ENCODE measurements at regions not wholly inside any gene's neighbourhood (a gene's known extent, or its start where the extent isn't known, plus 50 kb on each side); places are given as distances from the start of the nearest gene placed in this dataset.

DNA sequence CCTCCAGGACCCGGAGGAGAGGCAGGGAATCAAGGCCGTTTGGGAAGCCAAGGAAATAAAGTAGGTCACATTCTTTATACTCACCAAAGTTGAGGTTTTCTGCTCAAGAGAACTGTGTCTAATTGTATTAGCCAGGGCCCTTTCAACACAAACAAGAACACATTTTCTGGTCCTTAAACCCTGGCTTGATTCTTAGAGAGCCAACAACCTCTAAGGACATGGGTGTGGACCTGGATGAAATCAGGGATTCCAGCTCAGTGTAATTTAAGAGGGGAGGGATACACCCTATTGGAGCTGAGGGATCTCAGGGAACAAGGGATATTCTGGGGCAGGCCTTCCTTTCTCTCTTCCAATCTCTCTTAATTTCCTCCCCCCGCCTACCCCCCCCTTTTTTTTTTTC lies 104.8 kb downstream of the COL6A6 start:
- H3K27ac Mint-ChIP-seq = no peak overlapping the region
- H3K4me1 Mint-ChIP-seq = no peaks in the 10 kb centered on the region
- ChIA-PET CTCF (no interaction called here), POLR2A (no interaction called here)
- H3K36me3 Mint-ChIP-seq (ENCODE audit: low read depth) = no peaks in the 10 kb centered on the region
- peaks cover 5% of the 10 kb centered on the region for H3K27me3 Mint-ChIP-seq
- no peak overlapping the region for H3K4me3 Mint-ChIP-seq
- no peak for DNase-seq
- no peaks in the 10 kb centered on the region for H3K9me3 Mint-ChIP-seq

DNA sequence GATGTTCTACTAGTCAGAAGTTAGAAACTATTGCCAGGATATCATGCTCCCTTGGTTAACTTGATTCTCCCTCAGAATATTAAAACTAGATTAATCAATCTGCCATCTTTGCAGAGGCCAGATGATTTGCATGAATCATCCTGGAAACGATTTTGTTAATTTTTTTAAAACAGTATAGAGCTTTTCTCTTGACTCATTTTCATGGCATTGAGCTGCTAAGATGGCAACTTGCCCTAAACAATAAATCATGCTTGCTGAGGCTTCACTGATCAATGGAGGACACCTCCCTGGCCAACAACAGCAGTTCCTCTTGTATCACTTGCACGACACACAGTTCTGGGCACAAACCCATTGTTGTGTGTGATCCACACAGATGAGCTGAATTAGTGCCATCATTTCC lies 109.1 kb downstream of the COL6A6 start:
- no peak overlapping the region for H3K27ac Mint-ChIP-seq
- H3K9me3 Mint-ChIP-seq = no peaks in the 10 kb centered on the region
- peaks cover 5% of the 10 kb centered on the region for H3K27me3 Mint-ChIP-seq
- H3K4me1 Mint-ChIP-seq = no peaks in the 10 kb centered on the region
- ChIA-PET POLR2A (no interaction called here), CTCF (no interaction called here)
- no peak for DNase-seq
- no peak overlapping the region for H3K4me3 Mint-ChIP-seq
- H3K36me3 Mint-ChIP-seq (ENCODE audit: low read depth) = no peaks in the 10 kb centered on the region

DNA sequence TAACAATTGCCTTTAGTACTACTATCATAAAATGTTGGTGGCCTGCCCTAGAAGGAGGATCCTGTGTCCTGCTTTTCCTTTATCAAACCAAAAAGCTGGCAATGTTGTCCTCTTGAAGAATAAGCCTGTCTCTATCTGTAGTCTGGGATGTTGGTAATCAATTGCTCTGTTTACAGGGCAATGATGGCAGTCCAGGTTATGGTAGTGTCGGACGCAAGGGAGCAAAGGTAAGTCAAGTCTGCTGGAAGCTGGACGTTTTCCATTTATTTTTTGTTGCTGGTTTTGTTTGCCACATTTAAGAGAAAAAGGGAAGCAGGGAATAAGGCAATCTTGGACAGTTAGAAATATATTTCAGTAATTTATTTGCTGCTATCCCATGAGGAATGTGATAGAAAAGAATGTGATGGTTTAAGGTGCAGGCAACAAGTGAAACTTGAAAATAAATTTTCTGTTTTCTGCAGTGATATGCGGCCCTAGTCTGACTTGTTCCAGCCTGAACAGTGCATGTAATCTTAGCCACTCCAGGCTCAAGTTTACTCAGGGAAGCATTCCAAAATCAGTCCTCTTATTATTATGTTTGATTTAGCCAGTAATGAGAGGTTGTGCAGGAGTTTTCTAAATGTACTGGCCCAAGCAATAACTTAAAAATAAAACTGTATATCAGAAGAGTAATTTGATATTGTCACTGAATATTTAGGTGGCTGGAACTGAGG lies 110.3 kb downstream of the COL6A6 start:
- no peak overlapping the region for H3K4me3 Mint-ChIP-seq
- no peaks in the 10 kb centered on the region for H3K36me3 Mint-ChIP-seq (ENCODE audit: low read depth)

DNA sequence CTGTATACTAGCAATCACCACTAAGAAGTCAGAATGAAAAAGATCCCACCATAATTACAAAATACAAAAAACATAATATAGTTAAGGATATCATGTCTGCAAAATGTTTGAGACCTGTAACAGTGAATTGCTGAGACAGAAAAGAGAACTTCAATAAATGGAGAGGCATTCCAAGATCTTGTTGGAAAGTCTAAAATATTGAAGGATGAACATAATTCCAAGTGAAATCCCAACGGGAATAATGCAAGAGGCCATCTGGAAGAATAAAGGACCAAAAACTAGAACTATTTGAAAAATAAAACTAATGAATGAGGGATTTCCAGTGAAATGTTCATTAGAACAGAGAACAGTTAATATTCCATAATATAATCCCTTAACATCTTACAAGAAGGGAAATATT lies 110.9 kb downstream of the COL6A6 start:
- H3K4me3 Mint-ChIP-seq = no peak overlapping the region
- H3K4me1 Mint-ChIP-seq = no peaks in the 10 kb centered on the region
- CTCF ChIA-PET = no interaction called here
- no peak for DNase-seq
- H3K36me3 Mint-ChIP-seq (ENCODE audit: low read depth) = no peaks in the 10 kb centered on the region
- no peaks in the 10 kb centered on the region for H3K9me3 Mint-ChIP-seq
- no peak overlapping the region for H3K27ac Mint-ChIP-seq
- peaks cover 5% of the 10 kb centered on the region for H3K27me3 Mint-ChIP-seq
- POLR2A ChIA-PET = no interaction called here

More for the DNA sequence above, 110.3 kb downstream of the COL6A6 start:
- DNase-seq = no peak
- Mint-ChIP-seq H3K27me3 (peaks cover 5% of the 10 kb centered on the region), H3K9me3 (no peaks in the 10 kb centered on the region), H3K27ac (no peak overlapping the region), H3K4me1 (no peaks in the 10 kb centered on the region)
- ChIA-PET CTCF (no interaction called here), POLR2A (no interaction called here)
